ENCODE measurements at regions not wholly inside any gene's neighbourhood (a gene's known extent, or its start where the extent isn't known, plus 50 kb on each side); places are given as distances from the start of the nearest gene placed in this dataset.

GRCh38 chr6:43986177-43986825, 141.0 kb downstream of the MRPL14 start:
- Histone ChIP-seq H2BK15ac (ENCODE audit: low read length) (peak overlapping the region; percentile 73), H2BK120ac (ENCODE audit: low read depth, low read length) (no peak overlapping the region), H3K23ac (ENCODE audit: low read depth, low read length, poor library complexity) (peak overlapping the region; percentile 6), H3K9me3 (replicated peaks in 1 of 2; ENCODE audit: control insufficient read depth in 2 of 2, insufficient read depth in 1 of 2, low read depth in 1 of 2, low read length in 2 of 2) (no peaks in the 10 kb centered on the region), H4K91ac (ENCODE audit: low read depth, low read length, poor library complexity) (no peak overlapping the region), H3K4me2 (ENCODE audit: insufficient read depth, low read length, poor library complexity, severe bottlenecking) (no peak overlapping the region), H2AK5ac (ENCODE audit: low read depth, low read length) (peak overlapping the region; percentile 74), H3K4me1 (ENCODE audit: control insufficient read depth in 2 of 2, insufficient read depth in 1 of 2, low read depth in 1 of 2, low read length in 2 of 2) (peaks cover 9 to 20% of the 10 kb centered on the region in 2 donors), H3K27me3 (ENCODE audit: control insufficient read depth in 3 of 3, insufficient read depth in 3 of 3, low read depth in 1 of 3, low read length in 3 of 3) (peaks cover 0 to 58% (median 0%) of the 10 kb centered on the region in 3 experiments), H3K18ac (ENCODE audit: low read length) (peak overlapping the region; percentile 46), H2AFZ (ENCODE audit: low read length) (no peak overlapping the region), H3K4me3 (ENCODE audit: low read length in 2 of 2) (no peak overlapping the region), H2BK12ac (ENCODE audit: low read length) (peak overlapping the region; percentile 14), H3K4ac (ENCODE audit: low read length) (no peak overlapping the region), H4K8ac (ENCODE audit: low read depth, low read length) (no peak overlapping the region), H3K9ac (ENCODE audit: low read depth, low read length, poor library complexity) (no peak overlapping the region), H3K79me1 (ENCODE audit: low read depth, low read length) (no peaks in the 10 kb centered on the region), H3K36me3 (replicated peaks in 1 of 2; ENCODE audit: control insufficient read depth in 2 of 2, insufficient read depth in 2 of 2, low read length in 2 of 2) (no peaks in the 10 kb centered on the region), H3K14ac (ENCODE audit: low read length) (no peak overlapping the region), H2BK5ac (ENCODE audit: low read length) (no peak overlapping the region), H3K27ac (replicated peaks; ENCODE audit: low read length) (no peak overlapping the region)
- no CpG with 5 or more reads among the region's 7 CpGs for WGBS, 2 donors (ENCODE audit: extremely low coverage in 2 of 2, insufficient read length in 2 of 2, insufficient replicate concordance in 1 of 2)
- DNase-seq (ENCODE audit: low spot score) = no peak

GRCh38 chr6:43985329-43985728, 141.9 kb downstream of the MRPL14 start:
- DNase-seq (ENCODE audit: low spot score) = no peak
- no peak overlapping the region for H2BK12ac ChIP-seq (ENCODE audit: low read length)

GRCh38 chr6:43984442-43985321, 142.6 kb downstream of the MRPL14 start:
- Histone ChIP-seq H2BK15ac (ENCODE audit: low read length) (no peak overlapping the region), H4K91ac (ENCODE audit: low read depth, low read length, poor library complexity) (peak overlapping the region; percentile 25), H3K23ac (ENCODE audit: low read depth, low read length, poor library complexity) (no peak overlapping the region), H3K36me3 (replicated peaks in 1 of 2; ENCODE audit: control insufficient read depth in 2 of 2, insufficient read depth in 2 of 2, low read length in 2 of 2) (no peaks in the 10 kb centered on the region), H3K18ac (ENCODE audit: low read length) (peak overlapping the region; percentile 85), H3K14ac (ENCODE audit: low read length) (no peak overlapping the region), H3K4me3 (ENCODE audit: low read length in 2 of 2) (no peak overlapping the region), H3K4me1 (ENCODE audit: control insufficient read depth in 2 of 2, insufficient read depth in 1 of 2, low read depth in 1 of 2, low read length in 2 of 2) (peaks cover 0 to 7% of the 10 kb centered on the region in 2 donors), H4K8ac (ENCODE audit: low read depth, low read length) (no peak overlapping the region), H3K4me2 (ENCODE audit: insufficient read depth, low read length, poor library complexity, severe bottlenecking) (no peak overlapping the region), H3K27ac (replicated peaks; ENCODE audit: low read length) (no peak overlapping the region), H3K79me1 (ENCODE audit: low read depth, low read length) (no peaks in the 10 kb centered on the region), H3K9me3 (replicated peaks in 1 of 2; ENCODE audit: control insufficient read depth in 2 of 2, insufficient read depth in 1 of 2, low read depth in 1 of 2, low read length in 2 of 2) (no peaks in the 10 kb centered on the region), H2AK5ac (ENCODE audit: low read depth, low read length) (peak overlapping the region; percentile 78), H2BK5ac (ENCODE audit: low read length) (no peak overlapping the region), H3K9ac (ENCODE audit: low read depth, low read length, poor library complexity) (no peak overlapping the region), H2BK12ac (ENCODE audit: low read length) (no peak overlapping the region), H2AFZ (ENCODE audit: low read length) (no peak overlapping the region), H2BK120ac (ENCODE audit: low read depth, low read length) (no peak overlapping the region), H3K27me3 (ENCODE audit: control insufficient read depth in 3 of 3, insufficient read depth in 3 of 3, low read depth in 1 of 3, low read length in 3 of 3) (peaks cover 0 to 72% (median 0%) of the 10 kb centered on the region in 3 experiments), H3K4ac (ENCODE audit: low read length) (no peak overlapping the region)
- WGBS, 2 donors (ENCODE audit: extremely low coverage in 2 of 2, insufficient read length in 2 of 2, insufficient replicate concordance in 1 of 2) = no CpG with 5 or more reads among the region's 16 CpGs
- DNase-seq (ENCODE audit: low spot score) = no peak

More at GRCh38 chr6:43985329-43985728, 141.9 kb downstream of the MRPL14 start:
- H3K27ac ChIP-seq (replicated peaks; ENCODE audit: low read length) = no peak overlapping the region
- no peaks in the 10 kb centered on the region for H3K79me1 ChIP-seq (ENCODE audit: low read depth, low read length)
- H2AFZ ChIP-seq (ENCODE audit: low read length) = no peak overlapping the region
- H3K14ac ChIP-seq (ENCODE audit: low read length) = no peak overlapping the region
- H4K91ac ChIP-seq (ENCODE audit: low read depth, low read length, poor library complexity) = peak overlapping the region; percentile 25
- H3K9ac ChIP-seq (ENCODE audit: low read depth, low read length, poor library complexity) = no peak overlapping the region
- no peak overlapping the region for H3K4me2 ChIP-seq (ENCODE audit: insufficient read depth, low read length, poor library complexity, severe bottlenecking)
- no peaks in the 10 kb centered on the region for H3K9me3 ChIP-seq (replicated peaks in 1 of 2; ENCODE audit: control insufficient read depth in 2 of 2, insufficient read depth in 1 of 2, low read depth in 1 of 2, low read length in 2 of 2)
- H2BK15ac ChIP-seq (ENCODE audit: low read length) = no peak overlapping the region
- no peak overlapping the region for H2BK5ac ChIP-seq (ENCODE audit: low read length)
- peak overlapping the region; percentile 85 for H3K18ac ChIP-seq (ENCODE audit: low read length)
- no peak overlapping the region for H3K23ac ChIP-seq (ENCODE audit: low read depth, low read length, poor library complexity)
- WGBS, 2 donors (ENCODE audit: extremely low coverage in 2 of 2, insufficient read length in 2 of 2, insufficient replicate concordance in 1 of 2) = no CpG with 5 or more reads among the region's 2 CpGs
- peak overlapping the region; percentile 78 for H2AK5ac ChIP-seq (ENCODE audit: low read depth, low read length)
- no peaks in the 10 kb centered on the region for H3K36me3 ChIP-seq (replicated peaks in 1 of 2; ENCODE audit: control insufficient read depth in 2 of 2, insufficient read depth in 2 of 2, low read length in 2 of 2)
- no peak overlapping the region for H3K4ac ChIP-seq (ENCODE audit: low read length)
- no peak overlapping the region for H4K8ac ChIP-seq (ENCODE audit: low read depth, low read length)
- H3K4me1 ChIP-seq (ENCODE audit: control insufficient read depth in 2 of 2, insufficient read depth in 1 of 2, low read depth in 1 of 2, low read length in 2 of 2) = peaks cover 3 to 13% of the 10 kb centered on the region in 2 donors
- no peak overlapping the region for H2BK120ac ChIP-seq (ENCODE audit: low read depth, low read length)
- peaks cover 0 to 68% (median 0%) of the 10 kb centered on the region in 3 experiments for H3K27me3 ChIP-seq (ENCODE audit: control insufficient read depth in 3 of 3, insufficient read depth in 3 of 3, low read depth in 1 of 3, low read length in 3 of 3)
- no peak overlapping the region for H3K4me3 ChIP-seq (ENCODE audit: low read length in 2 of 2)

- Histone ChIP-seq H2BK12ac (ENCODE audit: low read length) (no peak overlapping the region), H3K18ac (ENCODE audit: low read length) (no peak overlapping the region), H3K4me2 (ENCODE audit: insufficient read depth, low read length, poor library complexity, severe bottlenecking) (no peak overlapping the region), H2AK5ac (ENCODE audit: low read depth, low read length) (peak overlapping the region; percentile 51), H3K9me3 (replicated peaks in 1 of 2; ENCODE audit: control insufficient read depth in 2 of 2, insufficient read depth in 1 of 2, low read depth in 1 of 2, low read length in 2 of 2) (no peaks in the 10 kb centered on the region), H2BK15ac (ENCODE audit: low read length) (no peak overlapping the region), H3K9ac (ENCODE audit: low read depth, low read length, poor library complexity) (no peak overlapping the region), H3K27me3 (ENCODE audit: control insufficient read depth in 3 of 3, insufficient read depth in 3 of 3, low read depth in 1 of 3, low read length in 3 of 3) (peaks cover 0 to 80% (median 0%) of the 10 kb centered on the region in 3 experiments), H2BK120ac (ENCODE audit: low read depth, low read length) (no peak overlapping the region), H3K27ac (replicated peaks; ENCODE audit: low read length) (no peak overlapping the region), H2AFZ (ENCODE audit: low read length) (no peak overlapping the region), H3K4me3 (ENCODE audit: low read length in 2 of 2) (no peak overlapping the region), H3K14ac (ENCODE audit: low read length) (no peak overlapping the region), H4K8ac (ENCODE audit: low read depth, low read length) (no peak overlapping the region), H3K4me1 (ENCODE audit: control insufficient read depth in 2 of 2, insufficient read depth in 1 of 2, low read depth in 1 of 2, low read length in 2 of 2) (peaks cover 0 to 4% of the 10 kb centered on the region in 2 donors), H2BK5ac (ENCODE audit: low read length) (no peak overlapping the region), H4K91ac (ENCODE audit: low read depth, low read length, poor library complexity) (no peak overlapping the region), H3K23ac (ENCODE audit: low read depth, low read length, poor library complexity) (no peak overlapping the region), H3K36me3 (replicated peaks in 1 of 2; ENCODE audit: control insufficient read depth in 2 of 2, insufficient read depth in 2 of 2, low read length in 2 of 2) (no peaks in the 10 kb centered on the region), H3K4ac (ENCODE audit: low read length) (no peak overlapping the region), H3K79me1 (ENCODE audit: low read depth, low read length) (no peaks in the 10 kb centered on the region)
- no peak for DNase-seq (ENCODE audit: low spot score)
- WGBS, 2 donors (ENCODE audit: extremely low coverage in 2 of 2, insufficient read length in 2 of 2, insufficient replicate concordance in 1 of 2) = no CpG with 5 or more reads among the region's 7 CpGs
Measured at GRCh38 chr6:43983632-43984031, 143.6 kb downstream of the MRPL14 start.

Measured in neuronal stem cell (in vitro differentiated cells).